MM.1S (cell line): ENCODE measurements at regions not wholly inside any gene's neighbourhood (a gene's known extent, or its start where the extent isn't known, plus 50 kb on each side); places are given as distances from the start of the nearest gene placed in this dataset.

ENCODE experiments used
- DNase-seq: peaks from one replicate; pipeline ENCODE4 v3.0.0-alpha.2; 2015
- H2AFZ ChIP-seq: fragments of 300-600 bp; sonication (generic); 2 replicates; pipeline ENCODE4 v1.6.0; 2016; ENCODE audit warnings: antibody characterized with exemption, low read length
- H3F3A ChIP-seq: fragments of 300-600 bp; sonication (generic); 2 replicates; pipeline ENCODE4 v1.6.1; 2016; ENCODE audit warnings: mild to moderate bottlenecking, antibody characterized with exemption, low read length, moderate library complexity, mixed read lengths; ENCODE audit not compliant: insufficient read depth
- H3K27ac ChIP-seq: fragments of 300-600 bp; sonication (generic); 2 replicates; pipeline ENCODE4 v1.5.1; 2016; ENCODE audit warnings: mild to moderate bottlenecking, low read length
- H3K27me3 ChIP-seq: fragments of 300-600 bp; sonication (generic); replicated peaks from 2 replicates; pipeline ENCODE4 v1.6.0; 2016; ENCODE audit warnings: low read length; ENCODE audit not compliant: insufficient read depth
- H3K36me3 ChIP-seq: fragments of 300-600 bp; sonication (generic); replicated peaks from 2 replicates; pipeline ENCODE4 v1.6.1; 2016; ENCODE audit warnings: mild to moderate bottlenecking, low read length, mixed read lengths; ENCODE audit not compliant: insufficient read depth
- H3K4me1 ChIP-seq: fragments of 300-600 bp; sonication (generic); 2 replicates; pipeline ENCODE4 v1.6.1; 2016; ENCODE audit warnings: low read length, mixed read lengths
- H3K4me2 ChIP-seq: fragments of 300-600 bp; sonication (generic); 2 replicates; pipeline ENCODE4 v1.6.0; 2016; ENCODE audit warnings: low read depth, low read length
- H3K4me3 ChIP-seq: fragments of 300-600 bp; sonication (generic); 2 replicates; pipeline ENCODE4 v1.5.1; 2016; ENCODE audit warnings: low read length, mixed read lengths
- H3K79me2 ChIP-seq: fragments of 300-600 bp; sonication (generic); 2 replicates; pipeline ENCODE4 v1.6.1; 2016; ENCODE audit warnings: mixed run types, low read length, mixed read lengths
- H3K9ac ChIP-seq: fragments of 300-600 bp; sonication (generic); 2 replicates; pipeline ENCODE4 v1.6.1; 2016; ENCODE audit warnings: low read length, mixed read lengths
- H3K9me2 ChIP-seq: fragments of 300-600 bp; sonication (generic); replicated peaks from 2 replicates; pipeline ENCODE4 v1.6.1; 2016; ENCODE audit warnings: mild to moderate bottlenecking, low read length, mixed read lengths; ENCODE audit not compliant: insufficient read depth
- H3K9me3 ChIP-seq: fragments of 300-600 bp; sonication (generic); replicated peaks from 2 replicates; pipeline ENCODE4 v1.6.1; 2016; ENCODE audit warnings: mild to moderate bottlenecking, low read length, mixed read lengths; ENCODE audit not compliant: insufficient read depth
- H4K20me1 ChIP-seq: fragments of 300-600 bp; sonication (generic); 2 replicates; pipeline ENCODE4 v1.6.1; 2016; ENCODE audit warnings: mild to moderate bottlenecking, low read length, moderate library complexity, mixed read lengths; ENCODE audit not compliant: insufficient read depth
- CTCF ChIP-seq: fragments of 300-600 bp; sonication (generic); IDR thresholded peaks from 2 replicates; pipeline ENCODE4 v1.5.1; 2016; ENCODE audit warnings: antibody characterized with exemption, low read length, mixed read lengths
- EZH2 ChIP-seq: fragments of 300-600 bp; sonication (generic); optimal IDR thresholded peaks from 2 replicates; pipeline ENCODE3; 2017; ENCODE audit warnings: low read depth, mild to moderate bottlenecking, antibody characterized with exemption, low read length, mixed read lengths
- EZH2phosphoT487 ChIP-seq: fragments of 300-600 bp; sonication (generic); IDR thresholded peaks from 2 replicates; pipeline ENCODE4 v1.6.1; 2018; ENCODE audit warnings: antibody characterized with exemption, low read length

GRCh38 chr4:141314627-141315026 lies 93.9 kb downstream of the ZNF330 start:
- TF ChIP-seq EZH2 (no peak), CTCF (no peak), EZH2phosphoT487 (no peak)
- no peak for DNase-seq

GRCh38 chr4:141328560-141329173 lies 108.0 kb downstream of the ZNF330 start:
- H3K4me3 ChIP-seq = no peak overlapping the region
- no peak overlapping the region for H3K9ac ChIP-seq
- no peaks in the 10 kb centered on the region for H3K36me3 ChIP-seq
- no peak for DNase-seq
- TF ChIP-seq EZH2 (no peak), CTCF (no peak), EZH2phosphoT487 (no peak)
- H3K27me3 ChIP-seq = no peaks in the 10 kb centered on the region
- H2AFZ ChIP-seq = no peak overlapping the region
- H3K4me1 ChIP-seq = no peaks in the 10 kb centered on the region
- no peaks in the 10 kb centered on the region for H3K9me2 ChIP-seq
- no peak overlapping the region for H3K4me2 ChIP-seq
- H3K27ac ChIP-seq = no peak overlapping the region
- H3K79me2 ChIP-seq = no peaks in the 10 kb centered on the region
- H4K20me1 ChIP-seq = no peaks in the 10 kb centered on the region; the same call in 1 of the 2 replicates
- H3K9me3 ChIP-seq = no peaks in the 10 kb centered on the region
- no peaks in the 10 kb centered on the region for H3F3A ChIP-seq

More at GRCh38 chr4:141314627-141315026, 93.9 kb downstream of the ZNF330 start:
- no peaks in the 10 kb centered on the region for H3K9me2 ChIP-seq
- no peak overlapping the region for H3K9ac ChIP-seq
- H3K79me2 ChIP-seq = no peaks in the 10 kb centered on the region
- H3F3A ChIP-seq = no peaks in the 10 kb centered on the region
- H3K4me1 ChIP-seq = no peaks in the 10 kb centered on the region
- H3K4me3 ChIP-seq = no peak overlapping the region
- H3K4me2 ChIP-seq = no peak overlapping the region
- H3K9me3 ChIP-seq = no peaks in the 10 kb centered on the region
- no peak overlapping the region for H3K27ac ChIP-seq
- H3K27me3 ChIP-seq = no peaks in the 10 kb centered on the region
- H3K36me3 ChIP-seq = no peaks in the 10 kb centered on the region
- no peaks in the 10 kb centered on the region for H4K20me1 ChIP-seq
- H2AFZ ChIP-seq = no peak overlapping the region

- no peaks in the 10 kb centered on the region for H3K36me3 ChIP-seq
- no peak overlapping the region for H3K4me3 ChIP-seq
- no peaks in the 10 kb centered on the region; the same call in 1 of the 2 replicates for H4K20me1 ChIP-seq
- H3F3A ChIP-seq = no peaks in the 10 kb centered on the region
- TF ChIP-seq EZH2phosphoT487 = no peak
- no peak for TF ChIP-seq CTCF
- TF ChIP-seq EZH2 = no peak
- no peaks in the 10 kb centered on the region for H3K4me1 ChIP-seq
- no peaks in the 10 kb centered on the region for H3K27me3 ChIP-seq
- H3K9me3 ChIP-seq = no peaks in the 10 kb centered on the region
- no peak for DNase-seq
- no peak overlapping the region for H2AFZ ChIP-seq
- H3K27ac ChIP-seq = no peak overlapping the region
- no peaks in the 10 kb centered on the region for H3K79me2 ChIP-seq
- H3K4me2 ChIP-seq = no peak overlapping the region
- H3K9me2 ChIP-seq = no peaks in the 10 kb centered on the region
- no peak overlapping the region for H3K9ac ChIP-seq
These were observed 108.5 kb downstream of the ZNF330 start for GRCh38 chr4:141329174-141329569.
